ENCODE measurements at regions not wholly inside any gene's neighbourhood (a gene's known extent, or its start where the extent isn't known, plus 50 kb on each side); places are given as distances from the start of the nearest gene placed in this dataset.
A peak's percentile ranks its signal among the peaks of the same experiment; 100 is the strongest.

DNA sequence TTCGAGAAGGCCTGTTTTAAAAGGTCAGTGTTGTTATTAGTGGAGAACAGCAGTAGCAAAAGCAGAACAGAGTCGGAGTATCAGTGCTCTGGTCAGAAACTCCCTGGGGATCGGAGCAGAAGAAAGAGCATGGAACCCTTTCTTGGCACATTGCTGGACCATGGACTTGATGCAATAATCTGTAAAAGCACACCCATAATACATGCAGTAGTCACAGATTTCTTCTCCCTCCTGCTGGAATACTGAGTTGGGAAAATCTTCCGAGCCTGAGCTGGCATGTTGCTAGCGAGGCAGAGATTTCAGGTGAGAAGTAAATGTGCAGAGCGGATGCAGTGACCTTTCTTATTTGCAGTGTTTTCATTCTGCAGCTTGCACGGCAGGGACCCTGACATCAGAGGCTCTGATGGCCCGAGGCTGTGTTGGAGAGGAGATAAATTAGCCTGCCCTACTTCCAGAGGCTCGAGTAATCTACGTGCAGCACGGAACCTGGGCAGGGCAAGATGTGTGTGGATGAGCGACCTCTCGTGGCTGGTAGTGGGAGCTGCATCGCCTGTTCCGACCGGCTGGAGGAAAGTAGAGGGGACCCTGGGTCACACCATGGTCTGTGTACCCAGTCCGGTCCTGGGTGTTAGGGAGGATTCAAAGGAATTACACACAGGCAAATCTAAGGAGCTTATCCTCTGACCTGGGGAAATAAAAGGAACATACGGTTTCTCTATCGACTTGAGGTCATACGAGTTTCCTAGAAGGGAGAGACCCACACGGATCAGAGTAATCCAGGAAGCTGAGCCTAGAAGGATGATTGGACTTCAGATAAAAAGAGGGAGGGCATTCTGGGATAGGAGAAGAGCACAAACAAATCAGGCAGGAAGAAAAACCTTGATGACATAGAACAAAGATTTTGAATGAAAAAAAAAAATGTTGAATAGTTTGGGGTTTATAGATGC, 137.0 kb upstream of the STMND1 start:
- Histone ChIP-seq H2AFZ (ENCODE audit: low read length) (no peak overlapping the region), H4K20me1 (ENCODE audit: insufficient read depth, low read length) (no peaks in the 10 kb centered on the region), H3K4me2 (ENCODE audit: low read length) (no peak overlapping the region), H3K9me3 (ENCODE audit: low read length) (no peaks in the 10 kb centered on the region), H3K4me3 (ENCODE audit: low read depth, low read length, poor library complexity, severe bottlenecking) (no peak overlapping the region), H3K36me3 (ENCODE audit: insufficient read depth, low read length) (no peaks in the 10 kb centered on the region), H3K9me2 (ENCODE audit: insufficient read depth, low read length) (no peaks in the 10 kb centered on the region), H3K4me1 (ENCODE audit: insufficient read depth, low read length, poor library complexity, severe bottlenecking) (no peaks in the 10 kb centered on the region), H3K27ac (ENCODE audit: low read depth, low read length, poor library complexity, severe bottlenecking) (no peak overlapping the region), H3K79me2 (ENCODE audit: insufficient read depth, low read depth, low read length) (no peaks in the 10 kb centered on the region)
- TF ChIP-seq, protein P1, sequence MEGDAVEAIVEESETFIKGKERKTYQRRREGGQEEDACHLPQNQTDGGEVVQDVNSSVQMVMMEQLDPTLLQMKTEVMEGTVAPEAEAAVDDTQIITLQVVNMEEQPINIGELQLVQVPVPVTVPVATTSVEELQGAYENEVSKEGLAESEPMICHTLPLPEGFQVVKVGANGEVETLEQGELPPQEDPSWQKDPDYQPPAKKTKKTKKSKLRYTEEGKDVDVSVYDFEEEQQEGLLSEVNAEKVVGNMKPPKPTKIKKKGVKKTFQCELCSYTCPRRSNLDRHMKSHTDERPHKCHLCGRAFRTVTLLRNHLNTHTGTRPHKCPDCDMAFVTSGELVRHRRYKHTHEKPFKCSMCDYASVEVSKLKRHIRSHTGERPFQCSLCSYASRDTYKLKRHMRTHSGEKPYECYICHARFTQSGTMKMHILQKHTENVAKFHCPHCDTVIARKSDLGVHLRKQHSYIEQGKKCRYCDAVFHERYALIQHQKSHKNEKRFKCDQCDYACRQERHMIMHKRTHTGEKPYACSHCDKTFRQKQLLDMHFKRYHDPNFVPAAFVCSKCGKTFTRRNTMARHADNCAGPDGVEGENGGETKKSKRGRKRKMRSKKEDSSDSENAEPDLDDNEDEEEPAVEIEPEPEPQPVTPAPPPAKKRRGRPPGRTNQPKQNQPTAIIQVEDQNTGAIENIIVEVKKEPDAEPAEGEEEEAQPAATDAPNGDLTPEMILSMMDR (conservative IDR thresholded peaks at IDR 0.05; ENCODE audit: low read length), result peak; percentile 80
- no peak for TF ChIP-seq EZH2phosphoT487 (IDR thresholded peaks at IDR 0.05; ENCODE audit: borderline replicate concordance, low read depth, low read length)
- intact Hi-C loops (cut with micrococcal nuclease; ENCODE audit: unreplicated experiment), result loop anchor here (2.0 to 10.0 kb wide), 2 partner anchors 190 to 632 kb away; no protein-coding TSS in a partner anchor
- POLR2A ChIA-PET, result no interaction called here
- peak; percentile 31 for DNase-seq (ENCODE audit: low spot score)
- CTCF ChIA-PET (ENCODE audit: unreplicated experiment), result no interaction called here
- BruUV-seq (replicated peaks), result no TSS peak

DNA sequence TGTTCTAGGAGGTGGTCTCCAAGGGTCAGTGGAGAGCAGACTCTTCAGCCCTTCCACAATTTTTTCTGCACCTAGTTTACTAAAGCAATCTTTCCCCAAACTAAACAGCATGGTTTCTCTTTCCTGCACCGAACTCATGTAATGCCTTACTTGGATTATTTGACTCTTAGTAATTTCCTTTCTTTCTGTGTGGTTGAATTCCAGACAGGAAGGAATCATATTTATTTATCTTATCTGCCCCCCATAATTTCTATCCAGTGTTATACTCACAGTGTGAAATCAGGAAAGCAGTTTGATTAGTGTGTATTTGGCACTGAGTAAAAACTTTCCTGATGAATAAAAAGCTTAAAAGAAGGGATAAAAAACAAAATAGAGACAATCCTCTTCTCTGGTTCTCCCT, 140.3 kb upstream of the STMND1 start:
- H3K4me2 ChIP-seq (ENCODE audit: low read length), result no peak overlapping the region
- CTCF ChIA-PET (ENCODE audit: unreplicated experiment), result interaction anchor here (0.5 kb wide), 1 partner anchor 449 kb away, joined by 3 read pairs; no protein-coding TSS in a partner anchor
- H3K27ac ChIP-seq (ENCODE audit: low read depth, low read length, poor library complexity, severe bottlenecking), result no peak overlapping the region
- POLR2A ChIA-PET, result interaction anchor here (0.5 kb wide), 1 partner anchor 979 kb away, joined by 5 read pairs; no protein-coding TSS in a partner anchor
- BruUV-seq (replicated peaks), result no TSS peak
- no peaks in the 10 kb centered on the region for H3K9me2 ChIP-seq (ENCODE audit: insufficient read depth, low read length)
- no peak overlapping the region for H2AFZ ChIP-seq (ENCODE audit: low read length)
- H3K4me3 ChIP-seq (ENCODE audit: low read depth, low read length, poor library complexity, severe bottlenecking), result no peak overlapping the region
- no peaks in the 10 kb centered on the region for H3K4me1 ChIP-seq (ENCODE audit: insufficient read depth, low read length, poor library complexity, severe bottlenecking)
- no peak for TF ChIP-seq EZH2phosphoT487 (IDR thresholded peaks at IDR 0.05; ENCODE audit: borderline replicate concordance, low read depth, low read length)
- TF ChIP-seq, protein P1 (conservative IDR thresholded peaks at IDR 0.05; ENCODE audit: low read length), result no peak
- H4K20me1 ChIP-seq (ENCODE audit: insufficient read depth, low read length), result no peaks in the 10 kb centered on the region
- intact Hi-C loops (cut with micrococcal nuclease; ENCODE audit: unreplicated experiment), result loop anchor here (10.0 kb wide), 1 partner anchor 187 kb away; no protein-coding TSS in a partner anchor
- H3K79me2 ChIP-seq (ENCODE audit: insufficient read depth, low read depth, low read length), result no peaks in the 10 kb centered on the region
- DNase-seq (ENCODE audit: low spot score), result no peak
- no peaks in the 10 kb centered on the region for H3K36me3 ChIP-seq (ENCODE audit: insufficient read depth, low read length)
- no peaks in the 10 kb centered on the region for H3K9me3 ChIP-seq (ENCODE audit: low read length)

DNA sequence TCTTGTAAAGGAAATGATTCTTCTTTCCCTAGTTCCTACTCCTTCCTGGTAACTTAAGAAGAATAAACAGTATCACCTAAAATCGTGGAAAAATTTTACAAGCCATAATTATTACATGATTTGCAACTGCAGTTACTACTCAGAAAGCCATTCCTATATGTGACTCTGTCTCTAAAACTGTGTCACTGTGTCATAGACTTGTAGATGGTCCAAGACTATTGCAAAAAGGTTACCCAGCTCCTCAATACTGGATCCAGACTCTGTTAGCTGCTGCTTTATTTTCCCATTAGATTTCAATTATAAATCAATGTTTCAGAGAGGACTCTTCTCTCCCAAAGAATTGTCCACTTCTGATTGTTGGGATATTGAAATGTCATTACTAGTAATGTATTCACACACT, 142.1 kb upstream of the STMND1 start:
- TF ChIP-seq, protein P1 (conservative IDR thresholded peaks at IDR 0.05; ENCODE audit: low read length), result no peak
- no peak for TF ChIP-seq EZH2phosphoT487 (IDR thresholded peaks at IDR 0.05; ENCODE audit: borderline replicate concordance, low read depth, low read length)
- intact Hi-C loops (cut with micrococcal nuclease; ENCODE audit: unreplicated experiment), result loop anchor here (10.0 kb wide), 1 partner anchor 185 kb away; no protein-coding TSS in a partner anchor
- H2AFZ ChIP-seq (ENCODE audit: low read length), result no peak overlapping the region
- no peak overlapping the region for H3K4me3 ChIP-seq (ENCODE audit: low read depth, low read length, poor library complexity, severe bottlenecking)
- no peaks in the 10 kb centered on the region for H3K36me3 ChIP-seq (ENCODE audit: insufficient read depth, low read length)
- CTCF ChIA-PET (ENCODE audit: unreplicated experiment), result no interaction called here
- H3K9me3 ChIP-seq (ENCODE audit: low read length), result no peaks in the 10 kb centered on the region
- BruUV-seq (replicated peaks), result no TSS peak
- no peaks in the 10 kb centered on the region for H4K20me1 ChIP-seq (ENCODE audit: insufficient read depth, low read length)
- no peaks in the 10 kb centered on the region for H3K79me2 ChIP-seq (ENCODE audit: insufficient read depth, low read depth, low read length)
- H3K4me1 ChIP-seq (ENCODE audit: insufficient read depth, low read length, poor library complexity, severe bottlenecking), result no peaks in the 10 kb centered on the region
- H3K27ac ChIP-seq (ENCODE audit: low read depth, low read length, poor library complexity, severe bottlenecking), result no peak overlapping the region
- no peak overlapping the region for H3K4me2 ChIP-seq (ENCODE audit: low read length)
- POLR2A ChIA-PET, result no interaction called here
- no peak for DNase-seq (ENCODE audit: low spot score)
- H3K9me2 ChIP-seq (ENCODE audit: insufficient read depth, low read length), result no peaks in the 10 kb centered on the region
